Testis (tissue), 2 donors: ENCODE measurements at regions not wholly inside any gene's neighbourhood (a gene's known extent, or its start where the extent isn't known, plus 50 kb on each side); places are given as distances from the start of the nearest gene placed in this dataset.

Source experiments
- CTCF ChIP-seq, 3 experiments: fragments of 450-650 bp in 2 of 3; fragments of 200-600 bp in 1 of 3; sonication (generic) in 1 of 3; IDR thresholded peaks; one replicate each; pipeline ENCODE4 v1.5.1; 2016 to 2019; ENCODE audit warnings: antibody characterized with exemption in 3 of 3, mild to moderate bottlenecking in 2 of 3, moderate library complexity in 1 of 3
- POLR2A ChIP-seq: fragments of 450-650 bp; IDR thresholded peaks from one replicate; pipeline ENCODE4 v1.6.1; 2017; ENCODE audit warnings: antibody characterized with exemption, mild to moderate bottlenecking, moderate library complexity

GRCh38 chr3:38978729-38979128 is 73.0 kb downstream of the SCN11A start:
- TF ChIP-seq CTCF (IDR thresholded peaks at IDR 0.05) (no peak), POLR2A (no peak)
